GM13976 (cell line): ENCODE measurements at regions not wholly inside any gene's neighbourhood (a gene's known extent, or its start where the extent isn't known, plus 50 kb on each side); places are given as distances from the start of the nearest gene placed in this dataset.

ENCODE experiments used
- DNase-seq: peaks from one replicate; pipeline ENCODE4 v3.0.0; 2012; ENCODE audit warnings: low spot score
- in situ Hi-C: fragments of 300-500 bp; cut with MboI; formaldehyde crosslinking; loops from one replicate; pipeline ENCODE4 v1.12.0; 2022; ENCODE audit warnings: low sequenced_read_pairs, mixed read lengths, inconsistent platforms; ENCODE audit not compliant: unreplicated experiment
- TF ChIP-seq, protein P1 (sequence below): IDR thresholded peaks from 2 replicates; pipeline ENCODE4 v1.5.1; 2012; ENCODE audit warnings: borderline replicate concordance, mild to moderate bottlenecking; ENCODE audit not compliant: insufficient read depth; ENCODE audit errors: extremely low read depth, missing control alignments, control extremely low read depth

DNA sequence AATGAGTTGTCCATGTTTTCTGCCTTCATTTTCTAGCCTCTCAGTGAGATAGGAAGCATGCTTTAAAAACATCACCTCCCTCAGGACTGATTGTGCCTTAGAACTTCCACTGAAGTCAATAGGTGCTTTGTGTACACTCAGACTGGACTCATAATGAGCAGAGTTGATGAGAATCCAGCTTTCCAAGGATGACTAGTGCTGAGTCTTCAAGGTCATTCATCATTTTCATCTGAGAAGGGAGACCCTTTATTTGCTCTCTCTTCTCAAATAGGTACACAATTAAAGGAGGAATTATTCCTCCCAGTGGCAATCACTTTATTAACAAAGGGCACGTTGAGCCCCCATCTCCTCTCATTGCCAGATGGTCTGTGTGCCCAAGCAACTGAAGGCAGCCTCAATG lies 210.9 kb upstream of the PRKD1 start:
- DNase-seq: no peak
- TF ChIP-seq, protein P1, sequence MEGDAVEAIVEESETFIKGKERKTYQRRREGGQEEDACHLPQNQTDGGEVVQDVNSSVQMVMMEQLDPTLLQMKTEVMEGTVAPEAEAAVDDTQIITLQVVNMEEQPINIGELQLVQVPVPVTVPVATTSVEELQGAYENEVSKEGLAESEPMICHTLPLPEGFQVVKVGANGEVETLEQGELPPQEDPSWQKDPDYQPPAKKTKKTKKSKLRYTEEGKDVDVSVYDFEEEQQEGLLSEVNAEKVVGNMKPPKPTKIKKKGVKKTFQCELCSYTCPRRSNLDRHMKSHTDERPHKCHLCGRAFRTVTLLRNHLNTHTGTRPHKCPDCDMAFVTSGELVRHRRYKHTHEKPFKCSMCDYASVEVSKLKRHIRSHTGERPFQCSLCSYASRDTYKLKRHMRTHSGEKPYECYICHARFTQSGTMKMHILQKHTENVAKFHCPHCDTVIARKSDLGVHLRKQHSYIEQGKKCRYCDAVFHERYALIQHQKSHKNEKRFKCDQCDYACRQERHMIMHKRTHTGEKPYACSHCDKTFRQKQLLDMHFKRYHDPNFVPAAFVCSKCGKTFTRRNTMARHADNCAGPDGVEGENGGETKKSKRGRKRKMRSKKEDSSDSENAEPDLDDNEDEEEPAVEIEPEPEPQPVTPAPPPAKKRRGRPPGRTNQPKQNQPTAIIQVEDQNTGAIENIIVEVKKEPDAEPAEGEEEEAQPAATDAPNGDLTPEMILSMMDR: no peak
- in situ Hi-C loops: no loop called here

- in situ Hi-C loops: no loop called here
- TF ChIP-seq, protein P1: no peak
- no peak for DNase-seq
Observed at GRCh38 chr14:30142216-30142615, 214.6 kb upstream of the PRKD1 start.

DNA sequence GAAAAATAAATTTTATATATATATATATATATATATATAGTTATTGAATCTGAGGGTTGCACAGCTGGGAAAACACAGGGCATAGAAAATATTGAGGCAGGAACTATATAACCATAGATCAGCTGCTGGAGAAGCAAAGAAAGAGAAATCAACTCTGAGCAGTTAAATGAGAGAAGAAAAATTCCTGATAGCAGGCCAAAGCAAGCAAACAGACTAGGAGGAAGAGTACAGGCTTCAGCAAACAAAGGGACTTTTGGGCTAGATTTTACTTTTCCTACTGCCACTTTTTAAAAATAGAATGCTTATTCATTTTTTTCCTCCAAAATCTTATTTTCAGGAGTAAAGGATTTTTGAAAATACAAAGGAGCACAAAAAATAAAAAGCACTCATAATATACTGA lies 216.0 kb upstream of the PRKD1 start:
- in situ Hi-C loops: no loop called here
- DNase-seq: no peak

GRCh38 chr14:30153717-30154116 lies 226.1 kb upstream of the PRKD1 start:
- DNase-seq: no peak
- TF ChIP-seq, protein P1: no peak
- in situ Hi-C loops: no loop called here

More for the DNA sequence above, 216.0 kb upstream of the PRKD1 start:
- TF ChIP-seq, protein P1: no peak

DNA sequence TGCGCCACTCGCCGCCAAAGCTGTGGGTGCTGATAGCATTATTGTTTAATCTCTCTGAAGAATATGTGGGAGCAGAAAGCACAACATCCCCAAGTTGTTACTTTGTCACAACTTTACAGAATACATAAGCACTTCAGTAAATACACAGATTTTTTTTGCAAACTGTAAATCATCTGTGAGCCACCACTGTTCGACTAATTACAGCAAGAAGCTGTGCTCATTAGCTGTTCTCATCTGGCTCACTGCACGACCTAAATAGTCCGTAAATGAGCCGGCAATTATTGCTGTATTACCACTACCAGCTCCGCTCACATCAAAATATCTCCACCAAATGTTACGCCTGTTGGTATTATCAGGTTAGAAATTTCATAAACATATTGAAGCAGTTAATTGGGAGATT lies 228.9 kb upstream of the PRKD1 start:
- DNase-seq: no peak
- in situ Hi-C loops: no loop called here
- TF ChIP-seq, protein P1: no peak

DNA sequence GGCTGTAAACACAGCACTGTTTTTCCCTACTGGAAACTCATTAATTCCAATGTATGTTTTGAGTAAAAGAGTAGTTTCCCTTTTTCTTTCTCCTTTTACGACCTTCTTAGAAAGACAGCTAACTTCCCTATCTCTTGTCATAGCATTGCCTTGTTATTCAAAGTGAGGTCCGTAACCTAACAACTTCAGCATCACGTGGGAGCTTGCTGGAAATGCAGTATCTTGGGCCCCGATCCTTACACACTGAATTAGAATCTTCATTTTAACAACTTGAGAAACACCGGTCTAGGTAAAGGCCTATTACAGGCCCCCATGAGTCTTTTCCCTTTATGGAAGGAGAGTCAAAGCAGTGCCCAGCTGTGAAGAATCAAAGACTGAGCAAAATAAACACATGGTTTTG lies 230.7 kb upstream of the PRKD1 start:
- no peak for DNase-seq
- TF ChIP-seq, protein P1: no peak
- in situ Hi-C loops: no loop called here

- no peak for DNase-seq
- TF ChIP-seq, protein P1: no peak
- in situ Hi-C loops: no loop called here
Observed at GRCh38 chr14:30159374-30159773, 231.7 kb upstream of the PRKD1 start.
